ENCODE measurements at regions not wholly inside any gene's neighbourhood (a gene's known extent, or its start where the extent isn't known, plus 50 kb on each side); places are given as distances from the start of the nearest gene placed in this dataset.
"Not testable (repeated sequence)": the region's sequence is repeated elsewhere in the genome, so short reads cannot be mapped to it uniquely, and the experiment has no call there.

DNA sequence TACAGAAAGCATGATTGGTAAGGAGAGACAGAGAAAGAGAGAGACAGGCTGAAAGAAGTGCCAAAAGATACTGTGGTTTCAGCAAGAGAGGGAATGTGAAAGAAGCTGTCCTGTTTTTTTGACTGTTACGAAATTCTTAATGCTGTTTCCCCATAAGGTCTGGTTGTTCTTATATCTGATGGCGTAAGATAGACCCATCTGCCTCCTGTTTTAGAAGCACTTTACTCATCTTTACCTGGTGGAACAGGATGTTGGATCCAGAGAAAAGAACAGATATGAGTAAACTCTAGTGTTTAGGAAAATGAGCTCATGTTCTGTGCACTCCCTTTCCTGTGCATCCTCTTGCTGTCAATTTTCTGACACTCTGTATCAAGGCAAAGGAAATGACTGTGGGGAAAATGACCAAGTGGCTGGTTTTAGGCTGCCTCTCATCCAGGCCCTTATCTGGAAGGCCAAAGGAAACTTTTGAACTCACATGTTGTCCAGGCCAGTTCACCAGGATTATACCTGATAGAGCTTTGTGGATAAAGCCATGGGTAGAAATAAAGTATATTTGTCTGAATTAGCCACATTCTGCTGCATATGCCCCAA, 311.7 kb upstream of the HTR2C start:
- H3K4ac ChIP-seq (ENCODE audit: low read length) = no peak overlapping the region
- H3K4me2 ChIP-seq (ENCODE audit: insufficient read depth, low read length, poor library complexity, severe bottlenecking) = no peak overlapping the region
- H2BK120ac ChIP-seq (ENCODE audit: low read depth, low read length) = no peak overlapping the region
- no peaks in the 10 kb centered on the region for H3K79me1 ChIP-seq (ENCODE audit: low read depth, low read length)
- H2BK12ac ChIP-seq (ENCODE audit: low read length) = no peak overlapping the region
- H3K36me3 ChIP-seq (replicated peaks in 1 of 2; ENCODE audit: control insufficient read depth in 2 of 2, insufficient read depth in 2 of 2, low read length in 2 of 2) = no peaks in the 10 kb centered on the region
- H3K18ac ChIP-seq (ENCODE audit: low read length) = no peak overlapping the region
- H2AFZ ChIP-seq (ENCODE audit: low read length) = no peak overlapping the region
- H4K91ac ChIP-seq (ENCODE audit: low read depth, low read length, poor library complexity) = no peak overlapping the region
- no CpG with 5 or more reads among the region's 2 CpGs for WGBS, 2 donors (ENCODE audit: extremely low coverage in 2 of 2, insufficient read length in 2 of 2, insufficient replicate concordance in 1 of 2)
- no peaks in the 10 kb centered on the region for H3K4me1 ChIP-seq (ENCODE audit: control insufficient read depth in 2 of 2, insufficient read depth in 1 of 2, low read depth in 1 of 2, low read length in 2 of 2)
- H3K27me3 ChIP-seq (ENCODE audit: control insufficient read depth in 3 of 3, insufficient read depth in 3 of 3, low read depth in 1 of 3, low read length in 3 of 3) = no peaks in the 10 kb centered on the region
- no peak overlapping the region for H2BK15ac ChIP-seq (ENCODE audit: low read length)
- no peak overlapping the region for H3K23ac ChIP-seq (ENCODE audit: low read depth, low read length, poor library complexity)
- no peak for DNase-seq (ENCODE audit: low spot score)
- no peaks in the 10 kb centered on the region for H3K9me3 ChIP-seq (replicated peaks in 1 of 2; ENCODE audit: control insufficient read depth in 2 of 2, insufficient read depth in 1 of 2, low read depth in 1 of 2, low read length in 2 of 2)
- H3K27ac ChIP-seq (replicated peaks; ENCODE audit: low read length) = no peak overlapping the region
- H2BK5ac ChIP-seq (ENCODE audit: low read length) = no peak overlapping the region
- no peak overlapping the region for H3K9ac ChIP-seq (ENCODE audit: low read depth, low read length, poor library complexity)
- H4K8ac ChIP-seq (ENCODE audit: low read depth, low read length) = no peak overlapping the region
- H3K14ac ChIP-seq (ENCODE audit: low read length) = no peak overlapping the region
- H2AK5ac ChIP-seq (ENCODE audit: low read depth, low read length) = no peak overlapping the region
- no peak overlapping the region for H3K4me3 ChIP-seq (ENCODE audit: low read length in 2 of 2)

DNA sequence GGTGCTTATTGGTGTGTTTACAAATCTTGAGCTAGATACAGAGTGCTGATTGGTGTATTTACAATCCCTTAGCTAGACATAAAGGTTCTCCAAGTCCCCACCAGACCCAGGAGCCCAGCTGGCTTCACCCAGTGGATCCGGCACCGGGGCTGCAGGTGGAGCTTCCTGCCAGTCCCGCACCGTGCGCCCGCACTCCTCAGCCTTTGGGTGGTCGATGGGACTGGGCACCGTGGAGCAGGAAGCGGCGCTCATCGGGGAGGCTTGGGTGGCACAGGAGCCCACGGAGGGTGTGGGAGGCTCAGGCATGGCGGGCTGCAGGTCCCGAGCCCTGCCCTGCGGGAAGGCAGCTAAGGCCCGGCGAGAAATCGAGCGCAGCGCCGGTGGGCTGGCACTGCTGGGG, 313.5 kb upstream of the HTR2C start:
- H2AK5ac ChIP-seq (ENCODE audit: low read depth, low read length); H3K4me3 ChIP-seq (ENCODE audit: low read length in 2 of 2); H3K4ac ChIP-seq (ENCODE audit: low read length); H3K14ac ChIP-seq (ENCODE audit: low read length); DNase-seq (ENCODE audit: low spot score); H2BK15ac ChIP-seq (ENCODE audit: low read length); H3K27me3 ChIP-seq (ENCODE audit: control insufficient read depth in 3 of 3, insufficient read depth in 3 of 3, low read depth in 1 of 3, low read length in 3 of 3); H2BK12ac ChIP-seq (ENCODE audit: low read length); H2BK5ac ChIP-seq (ENCODE audit: low read length); H3K27ac ChIP-seq (replicated peaks; ENCODE audit: low read length); H3K36me3 ChIP-seq (replicated peaks in 1 of 2; ENCODE audit: control insufficient read depth in 2 of 2, insufficient read depth in 2 of 2, low read length in 2 of 2); H2AFZ ChIP-seq (ENCODE audit: low read length); H4K91ac ChIP-seq (ENCODE audit: low read depth, low read length, poor library complexity); H4K8ac ChIP-seq (ENCODE audit: low read depth, low read length); H3K79me1 ChIP-seq (ENCODE audit: low read depth, low read length); H3K23ac ChIP-seq (ENCODE audit: low read depth, low read length, poor library complexity); H3K9me3 ChIP-seq (replicated peaks in 1 of 2; ENCODE audit: control insufficient read depth in 2 of 2, insufficient read depth in 1 of 2, low read depth in 1 of 2, low read length in 2 of 2); H3K18ac ChIP-seq (ENCODE audit: low read length); H3K9ac ChIP-seq (ENCODE audit: low read depth, low read length, poor library complexity); H3K4me1 ChIP-seq (ENCODE audit: control insufficient read depth in 2 of 2, insufficient read depth in 1 of 2, low read depth in 1 of 2, low read length in 2 of 2); H3K4me2 ChIP-seq (ENCODE audit: insufficient read depth, low read length, poor library complexity, severe bottlenecking); H2BK120ac ChIP-seq (ENCODE audit: low read depth, low read length): not testable (repeated sequence)
- WGBS, 2 donors (ENCODE audit: extremely low coverage in 2 of 2, insufficient read length in 2 of 2, insufficient replicate concordance in 1 of 2) = no CpG with 5 or more reads among the region's 21 CpGs

DNA sequence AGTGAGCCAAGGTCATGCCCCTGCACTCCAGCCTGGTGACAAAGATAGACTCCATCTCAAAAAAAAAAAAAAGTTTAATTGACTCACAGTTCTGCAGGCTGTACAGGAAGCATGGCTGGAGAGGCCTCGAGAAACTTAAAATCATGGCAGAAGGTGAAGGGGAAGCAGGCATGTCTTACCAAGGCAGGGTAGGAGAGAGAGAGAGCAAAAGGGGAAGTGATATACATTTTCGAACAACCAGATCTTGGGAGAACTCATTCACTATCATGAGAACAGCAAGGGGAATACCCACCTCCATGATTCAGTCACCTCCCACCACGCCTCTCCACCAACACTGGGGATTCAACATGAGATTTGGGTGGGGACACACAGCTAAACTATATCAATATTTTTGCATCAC, 315.2 kb upstream of the HTR2C start:
- DNase-seq (ENCODE audit: low spot score) = no peak
- no peak overlapping the region for H3K27ac ChIP-seq (replicated peaks; ENCODE audit: low read length)
- no peaks in the 10 kb centered on the region for H3K36me3 ChIP-seq (replicated peaks in 1 of 2; ENCODE audit: control insufficient read depth in 2 of 2, insufficient read depth in 2 of 2, low read length in 2 of 2)
- H3K4me3 ChIP-seq (ENCODE audit: low read length in 2 of 2) = no peak overlapping the region
- WGBS, 2 donors (ENCODE audit: extremely low coverage in 2 of 2, insufficient read length in 2 of 2, insufficient replicate concordance in 1 of 2) = no CpG with 5 or more reads among the region's 3 CpGs
- no peak overlapping the region for H4K91ac ChIP-seq (ENCODE audit: low read depth, low read length, poor library complexity)
- no peak overlapping the region for H4K8ac ChIP-seq (ENCODE audit: low read depth, low read length)
- no peaks in the 10 kb centered on the region for H3K27me3 ChIP-seq (ENCODE audit: control insufficient read depth in 3 of 3, insufficient read depth in 3 of 3, low read depth in 1 of 3, low read length in 3 of 3)
- H2BK120ac ChIP-seq (ENCODE audit: low read depth, low read length) = no peak overlapping the region
- H3K9ac ChIP-seq (ENCODE audit: low read depth, low read length, poor library complexity) = no peak overlapping the region
- H2AFZ ChIP-seq (ENCODE audit: low read length) = no peak overlapping the region
- H2AK5ac ChIP-seq (ENCODE audit: low read depth, low read length) = no peak overlapping the region
- H2BK5ac ChIP-seq (ENCODE audit: low read length) = no peak overlapping the region
- H3K79me1 ChIP-seq (ENCODE audit: low read depth, low read length) = no peaks in the 10 kb centered on the region
- H3K4me1 ChIP-seq (ENCODE audit: control insufficient read depth in 2 of 2, insufficient read depth in 1 of 2, low read depth in 1 of 2, low read length in 2 of 2) = no peaks in the 10 kb centered on the region
- H3K18ac ChIP-seq (ENCODE audit: low read length) = no peak overlapping the region
- H3K4ac ChIP-seq (ENCODE audit: low read length) = no peak overlapping the region
- no peak overlapping the region for H3K23ac ChIP-seq (ENCODE audit: low read depth, low read length, poor library complexity)
- H3K9me3 ChIP-seq (replicated peaks in 1 of 2; ENCODE audit: control insufficient read depth in 2 of 2, insufficient read depth in 1 of 2, low read depth in 1 of 2, low read length in 2 of 2) = no peaks in the 10 kb centered on the region
- no peak overlapping the region for H2BK15ac ChIP-seq (ENCODE audit: low read length)
- H2BK12ac ChIP-seq (ENCODE audit: low read length) = no peak overlapping the region
- H3K14ac ChIP-seq (ENCODE audit: low read length) = no peak overlapping the region
- no peak overlapping the region for H3K4me2 ChIP-seq (ENCODE audit: insufficient read depth, low read length, poor library complexity, severe bottlenecking)

DNA sequence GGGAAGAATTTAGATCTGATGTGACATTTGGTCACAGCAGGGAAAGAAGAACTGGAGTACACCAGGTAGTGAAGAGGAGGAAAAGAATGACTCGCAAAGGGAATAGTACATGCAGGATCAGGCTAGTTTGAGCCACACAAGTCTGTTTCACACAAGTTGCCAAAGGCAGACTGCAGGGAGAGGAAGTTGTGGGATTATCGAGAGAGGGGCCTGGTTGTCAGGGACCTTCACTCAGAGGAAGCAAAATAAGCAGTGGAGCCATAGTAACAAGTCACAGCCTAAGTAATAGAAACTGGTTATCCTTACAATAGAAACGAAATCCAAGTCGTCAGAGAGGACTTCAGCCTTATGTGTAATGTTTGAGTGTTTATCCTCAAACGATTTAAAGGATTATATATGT, 316.7 kb upstream of the HTR2C start:
- DNase-seq (ENCODE audit: low spot score) = no peak
- no peak overlapping the region for H3K18ac ChIP-seq (ENCODE audit: low read length)
- H2BK15ac ChIP-seq (ENCODE audit: low read length) = no peak overlapping the region
- H3K4me3 ChIP-seq (ENCODE audit: low read length in 2 of 2) = no peak overlapping the region
- H2BK120ac ChIP-seq (ENCODE audit: low read depth, low read length) = no peak overlapping the region
- no peak overlapping the region for H3K27ac ChIP-seq (replicated peaks; ENCODE audit: low read length)
- no peak overlapping the region for H2AK5ac ChIP-seq (ENCODE audit: low read depth, low read length)
- H3K4me1 ChIP-seq (ENCODE audit: control insufficient read depth in 2 of 2, insufficient read depth in 1 of 2, low read depth in 1 of 2, low read length in 2 of 2) = no peaks in the 10 kb centered on the region
- H3K27me3 ChIP-seq (ENCODE audit: control insufficient read depth in 3 of 3, insufficient read depth in 3 of 3, low read depth in 1 of 3, low read length in 3 of 3) = no peaks in the 10 kb centered on the region
- H4K91ac ChIP-seq (ENCODE audit: low read depth, low read length, poor library complexity) = no peak overlapping the region
- no peak overlapping the region for H4K8ac ChIP-seq (ENCODE audit: low read depth, low read length)
- no peak overlapping the region for H3K14ac ChIP-seq (ENCODE audit: low read length)
- no peak overlapping the region for H3K4ac ChIP-seq (ENCODE audit: low read length)
- H2BK5ac ChIP-seq (ENCODE audit: low read length) = no peak overlapping the region
- WGBS, 2 donors (ENCODE audit: extremely low coverage in 2 of 2, insufficient read length in 2 of 2, insufficient replicate concordance in 1 of 2) = no CpG with 5 or more reads among the region's 5 CpGs
- no peaks in the 10 kb centered on the region for H3K9me3 ChIP-seq (replicated peaks in 1 of 2; ENCODE audit: control insufficient read depth in 2 of 2, insufficient read depth in 1 of 2, low read depth in 1 of 2, low read length in 2 of 2)
- H3K23ac ChIP-seq (ENCODE audit: low read depth, low read length, poor library complexity) = no peak overlapping the region
- H3K9ac ChIP-seq (ENCODE audit: low read depth, low read length, poor library complexity) = no peak overlapping the region
- no peaks in the 10 kb centered on the region for H3K36me3 ChIP-seq (replicated peaks in 1 of 2; ENCODE audit: control insufficient read depth in 2 of 2, insufficient read depth in 2 of 2, low read length in 2 of 2)
- no peak overlapping the region for H2BK12ac ChIP-seq (ENCODE audit: low read length)
- no peaks in the 10 kb centered on the region for H3K79me1 ChIP-seq (ENCODE audit: low read depth, low read length)
- H3K4me2 ChIP-seq (ENCODE audit: insufficient read depth, low read length, poor library complexity, severe bottlenecking) = no peak overlapping the region
- no peak overlapping the region for H2AFZ ChIP-seq (ENCODE audit: low read length)

Data from neuronal stem cell (in vitro differentiated cells).